Kidney (tissue), 13 donors: ENCODE measurements at regions not wholly inside any gene's neighbourhood (a gene's known extent, or its start where the extent isn't known, plus 50 kb on each side); places are given as distances from the start of the nearest gene placed in this dataset.

Experiments
- DNase-seq, 5 donors: peaks; one replicate each; pipeline ENCODE4 v3.0.0-alpha.2; 2013 to 2020
- FAIRE-seq: peaks from 2 replicates; lab custom pipeline; 2012; peaks lifted over from hg19 to GRCh38; lab: Jason Lieb, UNC
- H3K27ac ChIP-seq, 2 donors: one replicate each; pipeline ENCODE4 v1.7.0; 2013; ENCODE audit warnings: low read depth in 2 of 2, low read length in 2 of 2, inconsistent platforms in 1 of 2
- H3K27me3 ChIP-seq: one replicate; pipeline ENCODE4 v1.7.1; 2013; ENCODE audit warnings: low read length, inconsistent platforms; ENCODE audit not compliant: control insufficient read depth, insufficient read depth
- H3K36me3 ChIP-seq, 3 donors: one replicate each; pipeline versions ENCODE4 v1.7.0 to v1.7.1; 2013; ENCODE audit warnings: low read length in 3 of 3, control low read depth in 1 of 3, inconsistent platforms in 1 of 3; ENCODE audit not compliant: insufficient read depth in 3 of 3, control insufficient read depth in 2 of 3
- H3K4me1 ChIP-seq, 3 donors: one replicate each; pipeline versions ENCODE4 v1.7.0 to v1.7.1; 2013; ENCODE audit warnings: low read length in 3 of 3, inconsistent platforms in 1 of 3, low read depth in 1 of 3; ENCODE audit not compliant: control insufficient read depth in 2 of 3, insufficient read depth in 2 of 3
- H3K4me3 ChIP-seq, 3 donors: one replicate each; pipeline versions ENCODE4 v1.7.0 to v1.8.1; 2013; ENCODE audit warnings: low read length in 3 of 3, control low read depth in 1 of 3, inconsistent platforms in 1 of 3
- H3K9ac ChIP-seq, 3 donors: one replicate each; pipeline versions ENCODE4 v1.7.0 to v1.7.1; 2013; ENCODE audit warnings: low read length in 3 of 3, control low read depth in 1 of 3, inconsistent platforms in 1 of 3
- H3K9me3 ChIP-seq, 3 donors: one replicate each; pipeline versions ENCODE4 v1.7.0 to v1.7.1; 2013; ENCODE audit warnings: low read length in 3 of 3, control low read depth in 1 of 3, inconsistent platforms in 1 of 3; ENCODE audit not compliant: control insufficient read depth in 2 of 3, insufficient read depth in 1 of 3
- intact Hi-C: fragments of 100-400 bp; cut with DNase I; formaldehyde crosslinking; loops from one replicate; pipeline ENCODE4 v1.11.1; 2022
- TF ChIP-seq, protein P1 (sequence below): IDR thresholded peaks from 3 replicates; pipeline ENCODE4 v1.5.1; 2012; ENCODE audit warnings: mild to moderate bottlenecking, moderate library complexity, borderline replicate concordance; ENCODE audit not compliant: insufficient read depth; ENCODE audit errors: extremely low read depth
- donor health status: control.
- donor health status: control.
- donor health status: control.
- donor health status: control.
- donor health status: control.
- donor health status: DM: yes; HTN: yes; CAD: no.
- donor health status: Normal renal cell carcinoma (clear cell type).

DNA sequence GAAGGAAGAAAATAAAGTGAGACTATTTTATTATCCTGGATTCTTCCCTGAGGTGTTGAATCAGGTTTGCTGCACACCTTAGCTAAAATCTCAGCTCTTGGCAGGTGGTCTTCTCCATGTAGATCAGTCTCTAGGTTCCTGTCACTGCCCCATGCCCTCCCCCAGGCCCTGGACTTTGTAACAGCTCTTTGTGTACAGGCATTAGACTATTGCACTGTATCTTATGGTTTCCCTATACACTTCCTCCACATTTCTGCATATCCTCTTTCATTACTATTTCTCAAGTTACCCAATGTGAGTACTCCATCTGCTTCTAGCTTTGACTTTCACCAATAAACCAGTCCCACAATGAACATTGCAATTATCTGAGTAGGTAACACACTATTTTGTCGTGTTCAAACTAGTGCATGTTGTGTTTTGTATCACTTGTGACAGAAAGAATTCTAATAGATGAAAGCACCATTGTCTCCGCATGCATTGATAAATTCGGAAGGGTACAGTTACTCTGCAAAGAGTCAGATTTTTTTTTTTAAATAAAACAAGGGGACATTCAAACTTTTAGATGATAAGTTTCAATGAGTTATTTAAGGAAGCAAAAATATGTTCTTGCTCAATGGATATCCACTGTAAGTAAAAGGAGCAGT is 1348.7 kb upstream of the C9orf72 start:
- FAIRE-seq (no peak), DNase-seq (peak in 2 of 5 donors; percentile 18 to 30)
- intact Hi-C loops, result no loop called here
- Histone ChIP-seq H3K9me3 (no peaks in the 10 kb centered on the region), H3K27ac (no peak overlapping the region), H3K4me1 (no peaks in the 10 kb centered on the region), H3K27me3 (no peaks in the 10 kb centered on the region), H3K9ac (no peak overlapping the region), H3K4me3 (no peak overlapping the region), H3K36me3 (no peaks in the 10 kb centered on the region)
- TF ChIP-seq, protein P1, sequence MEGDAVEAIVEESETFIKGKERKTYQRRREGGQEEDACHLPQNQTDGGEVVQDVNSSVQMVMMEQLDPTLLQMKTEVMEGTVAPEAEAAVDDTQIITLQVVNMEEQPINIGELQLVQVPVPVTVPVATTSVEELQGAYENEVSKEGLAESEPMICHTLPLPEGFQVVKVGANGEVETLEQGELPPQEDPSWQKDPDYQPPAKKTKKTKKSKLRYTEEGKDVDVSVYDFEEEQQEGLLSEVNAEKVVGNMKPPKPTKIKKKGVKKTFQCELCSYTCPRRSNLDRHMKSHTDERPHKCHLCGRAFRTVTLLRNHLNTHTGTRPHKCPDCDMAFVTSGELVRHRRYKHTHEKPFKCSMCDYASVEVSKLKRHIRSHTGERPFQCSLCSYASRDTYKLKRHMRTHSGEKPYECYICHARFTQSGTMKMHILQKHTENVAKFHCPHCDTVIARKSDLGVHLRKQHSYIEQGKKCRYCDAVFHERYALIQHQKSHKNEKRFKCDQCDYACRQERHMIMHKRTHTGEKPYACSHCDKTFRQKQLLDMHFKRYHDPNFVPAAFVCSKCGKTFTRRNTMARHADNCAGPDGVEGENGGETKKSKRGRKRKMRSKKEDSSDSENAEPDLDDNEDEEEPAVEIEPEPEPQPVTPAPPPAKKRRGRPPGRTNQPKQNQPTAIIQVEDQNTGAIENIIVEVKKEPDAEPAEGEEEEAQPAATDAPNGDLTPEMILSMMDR, result no peak

DNA sequence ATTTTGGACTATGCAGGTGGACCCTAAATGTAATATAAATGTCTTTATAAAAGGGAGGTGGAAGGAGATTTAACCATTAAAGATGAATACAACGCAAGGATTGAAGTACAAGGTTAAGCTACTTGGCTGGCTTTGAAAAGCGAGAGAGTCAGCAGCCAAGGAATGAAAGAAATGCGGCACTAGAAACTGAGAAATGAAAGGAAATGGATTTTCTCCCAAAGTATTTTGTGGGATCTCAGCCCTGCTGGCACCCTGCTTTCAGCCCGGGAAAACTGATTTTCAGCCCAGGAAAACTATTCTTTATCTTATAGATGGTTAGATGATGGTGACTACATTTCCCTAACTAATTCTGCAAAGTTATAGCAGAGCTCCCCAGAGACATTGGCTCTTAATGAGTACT is 1349.6 kb upstream of the C9orf72 start:
- intact Hi-C loops, result no loop called here
- no peak for FAIRE-seq
- no peak overlapping the region for H3K27ac ChIP-seq

DNA sequence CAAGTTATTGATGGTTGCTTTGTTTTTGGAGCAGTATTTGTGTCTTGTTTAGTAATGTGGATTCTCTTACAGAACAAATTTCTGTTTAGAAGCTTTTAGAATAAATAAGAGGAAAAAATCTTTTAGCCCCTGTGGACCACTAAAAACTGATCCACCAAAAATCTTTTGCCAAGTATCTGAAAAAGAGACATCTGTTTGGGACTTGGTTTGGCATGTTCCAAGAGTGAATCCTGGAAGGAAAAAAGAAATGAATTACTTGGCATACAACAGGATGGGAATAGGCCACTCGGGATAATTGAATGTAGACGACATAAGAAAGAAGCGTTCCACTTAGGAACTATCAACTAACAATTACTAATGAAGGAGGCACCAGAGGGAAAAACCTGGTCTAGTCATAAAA is 1350.1 kb upstream of the C9orf72 start:
- no peak overlapping the region for H3K9ac ChIP-seq
- FAIRE-seq (no peak), DNase-seq (no peak)
- H3K4me3 ChIP-seq, result no peak overlapping the region
- no peak overlapping the region for H3K27ac ChIP-seq
- intact Hi-C loops, result no loop called here
- H3K4me1 ChIP-seq, result no peaks in the 10 kb centered on the region
- TF ChIP-seq, protein P1, result no peak
- H3K27me3 ChIP-seq, result no peaks in the 10 kb centered on the region
- no peaks in the 10 kb centered on the region for H3K36me3 ChIP-seq
- no peaks in the 10 kb centered on the region for H3K9me3 ChIP-seq

More for the DNA sequence above, 1349.6 kb upstream of the C9orf72 start:
- DNase-seq, result no peak
- H3K36me3 ChIP-seq, result no peaks in the 10 kb centered on the region
- TF ChIP-seq, protein P1, result no peak
- H3K4me3 ChIP-seq, result no peak overlapping the region
- H3K4me1 ChIP-seq, result no peaks in the 10 kb centered on the region
- H3K9me3 ChIP-seq, result no peaks in the 10 kb centered on the region
- no peaks in the 10 kb centered on the region for H3K27me3 ChIP-seq
- H3K9ac ChIP-seq, result no peak overlapping the region

DNA sequence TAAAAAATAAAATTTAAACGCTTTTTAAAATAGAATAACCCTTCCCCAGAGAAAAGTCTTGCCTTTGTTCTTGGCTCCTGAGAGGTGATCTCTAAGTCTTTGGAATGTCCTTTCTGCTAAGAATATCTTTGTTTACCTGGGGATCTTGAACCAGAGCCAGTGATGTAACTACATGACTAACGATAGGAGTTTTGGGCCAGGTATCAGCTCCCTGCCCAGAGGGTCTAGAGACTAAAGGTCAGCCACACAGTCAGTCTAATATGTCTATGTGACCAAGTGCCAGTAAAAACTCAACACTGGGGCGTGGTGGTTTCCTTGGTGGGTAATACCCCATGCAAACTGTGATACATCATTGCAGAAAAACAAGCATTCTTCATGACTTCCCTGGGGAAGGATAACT is 1351.9 kb upstream of the C9orf72 start:
- Histone ChIP-seq H3K9ac (no peak overlapping the region), H3K4me1 (no peaks in the 10 kb centered on the region), H3K27ac (no peak overlapping the region), H3K36me3 (no peaks in the 10 kb centered on the region), H3K27me3 (no peaks in the 10 kb centered on the region), H3K9me3 (no peaks in the 10 kb centered on the region), H3K4me3 (no peak overlapping the region)
- no peak for FAIRE-seq
- intact Hi-C loops, result no loop called here
- TF ChIP-seq, protein P1, result no peak
- DNase-seq, result no peak
